ENCODE measurements at regions not wholly inside any gene's neighbourhood (a gene's known extent, or its start where the extent isn't known, plus 50 kb on each side); places are given as distances from the start of the nearest gene placed in this dataset.

GRCh38 chr6:45757443-45758130, 258.1 kb downstream of the CLIC5 start:
- Histone ChIP-seq H3K4me1 (ENCODE audit: control insufficient read depth, insufficient read depth, low read length) (no peaks in the 10 kb centered on the region), H3K4me3 (ENCODE audit: low read length) (no peak overlapping the region), H3K9ac (ENCODE audit: low read length) (no peak overlapping the region), H3K27me3 (ENCODE audit: control insufficient read depth, insufficient read depth, low read length) (no peaks in the 10 kb centered on the region), H3K36me3 (ENCODE audit: control insufficient read depth, insufficient read depth, low read length) (no peaks in the 10 kb centered on the region), H3K9me3 (ENCODE audit: control insufficient read depth, low read length) (no peaks in the 10 kb centered on the region)

GRCh38 chr6:45756606-45757005, 259.1 kb downstream of the CLIC5 start:
- no peaks in the 10 kb centered on the region for H3K9me3 ChIP-seq (ENCODE audit: control insufficient read depth, low read length)
- H3K36me3 ChIP-seq (ENCODE audit: control insufficient read depth, insufficient read depth, low read length) = no peaks in the 10 kb centered on the region
- H3K27me3 ChIP-seq (ENCODE audit: control insufficient read depth, insufficient read depth, low read length) = peaks cover 2% of the 10 kb centered on the region
- H3K4me3 ChIP-seq (ENCODE audit: low read length) = no peak overlapping the region
- H3K4me1 ChIP-seq (ENCODE audit: control insufficient read depth, insufficient read depth, low read length) = no peaks in the 10 kb centered on the region
- H3K9ac ChIP-seq (ENCODE audit: low read length) = no peak overlapping the region

- no peaks in the 10 kb centered on the region for H3K36me3 ChIP-seq (ENCODE audit: control insufficient read depth, insufficient read depth, low read length)
- H3K9ac ChIP-seq (ENCODE audit: low read length) = no peak overlapping the region
- no peaks in the 10 kb centered on the region for H3K9me3 ChIP-seq (ENCODE audit: control insufficient read depth, low read length)
Measured at GRCh38 chr6:45754432-45754831, 261.2 kb downstream of the CLIC5 start.

GRCh38 chr6:45746046-45746445, 269.6 kb downstream of the CLIC5 start:
- no peak overlapping the region for H3K4me3 ChIP-seq (ENCODE audit: low read length)
- no peak overlapping the region for H3K9ac ChIP-seq (ENCODE audit: low read length)
- peaks cover 12% of the 10 kb centered on the region for H3K4me1 ChIP-seq (ENCODE audit: control insufficient read depth, insufficient read depth, low read length)
- H3K27me3 ChIP-seq (ENCODE audit: control insufficient read depth, insufficient read depth, low read length) = peaks cover 2% of the 10 kb centered on the region
- H3K36me3 ChIP-seq (ENCODE audit: control insufficient read depth, insufficient read depth, low read length) = no peaks in the 10 kb centered on the region
- H3K9me3 ChIP-seq (ENCODE audit: control insufficient read depth, low read length) = no peaks in the 10 kb centered on the region

More at GRCh38 chr6:45754432-45754831, 261.2 kb downstream of the CLIC5 start:
- no peak overlapping the region for H3K4me3 ChIP-seq (ENCODE audit: low read length)
- H3K27me3 ChIP-seq (ENCODE audit: control insufficient read depth, insufficient read depth, low read length) = peaks cover 8% of the 10 kb centered on the region
- H3K4me1 ChIP-seq (ENCODE audit: control insufficient read depth, insufficient read depth, low read length) = no peaks in the 10 kb centered on the region

GRCh38 chr6:45743028-45743615, 272.5 kb downstream of the CLIC5 start:
- H3K9ac ChIP-seq (ENCODE audit: low read length) = no peak overlapping the region
- H3K4me1 ChIP-seq (ENCODE audit: control insufficient read depth, insufficient read depth, low read length) = peaks cover 12% of the 10 kb centered on the region
- H3K27me3 ChIP-seq (ENCODE audit: control insufficient read depth, insufficient read depth, low read length) = no peaks in the 10 kb centered on the region
- H3K4me3 ChIP-seq (ENCODE audit: low read length) = no peak overlapping the region
- H3K9me3 ChIP-seq (ENCODE audit: control insufficient read depth, low read length) = no peaks in the 10 kb centered on the region
- no peaks in the 10 kb centered on the region for H3K36me3 ChIP-seq (ENCODE audit: control insufficient read depth, insufficient read depth, low read length)

- no peaks in the 10 kb centered on the region for H3K27me3 ChIP-seq (ENCODE audit: control insufficient read depth, insufficient read depth, low read length)
- H3K4me1 ChIP-seq (ENCODE audit: control insufficient read depth, insufficient read depth, low read length) = peaks cover 12% of the 10 kb centered on the region
- no peaks in the 10 kb centered on the region for H3K36me3 ChIP-seq (ENCODE audit: control insufficient read depth, insufficient read depth, low read length)
- no peak overlapping the region for H3K9ac ChIP-seq (ENCODE audit: low read length)
- H3K9me3 ChIP-seq (ENCODE audit: control insufficient read depth, low read length) = no peaks in the 10 kb centered on the region
- no peak overlapping the region for H3K4me3 ChIP-seq (ENCODE audit: low read length)
Measured at GRCh38 chr6:45742591-45742990, 273.1 kb downstream of the CLIC5 start.

GRCh38 chr6:45741437-45742171, 274.1 kb downstream of the CLIC5 start:
- no peak overlapping the region for H3K4me3 ChIP-seq (ENCODE audit: low read length)
- H3K9me3 ChIP-seq (ENCODE audit: control insufficient read depth, low read length) = no peaks in the 10 kb centered on the region
- H3K27me3 ChIP-seq (ENCODE audit: control insufficient read depth, insufficient read depth, low read length) = no peaks in the 10 kb centered on the region
- no peaks in the 10 kb centered on the region for H3K36me3 ChIP-seq (ENCODE audit: control insufficient read depth, insufficient read depth, low read length)
- H3K4me1 ChIP-seq (ENCODE audit: control insufficient read depth, insufficient read depth, low read length) = peaks cover 12% of the 10 kb centered on the region
- H3K9ac ChIP-seq (ENCODE audit: low read length) = no peak overlapping the region

GRCh38 chr6:45739058-45739457, 276.6 kb downstream of the CLIC5 start:
- Histone ChIP-seq H3K4me3 (ENCODE audit: low read length) (no peak overlapping the region), H3K9me3 (ENCODE audit: control insufficient read depth, low read length) (no peaks in the 10 kb centered on the region), H3K4me1 (ENCODE audit: control insufficient read depth, insufficient read depth, low read length) (peaks cover 12% of the 10 kb centered on the region), H3K27me3 (ENCODE audit: control insufficient read depth, insufficient read depth, low read length) (no peaks in the 10 kb centered on the region), H3K9ac (ENCODE audit: low read length) (no peak overlapping the region), H3K36me3 (ENCODE audit: control insufficient read depth, insufficient read depth, low read length) (no peaks in the 10 kb centered on the region)

- Histone ChIP-seq H3K4me3 (ENCODE audit: low read length) (no peak overlapping the region), H3K9me3 (ENCODE audit: control insufficient read depth, low read length) (no peaks in the 10 kb centered on the region), H3K9ac (ENCODE audit: low read length) (no peak overlapping the region), H3K36me3 (ENCODE audit: control insufficient read depth, insufficient read depth, low read length) (no peaks in the 10 kb centered on the region), H3K4me1 (ENCODE audit: control insufficient read depth, insufficient read depth, low read length) (peaks cover 12% of the 10 kb centered on the region), H3K27me3 (ENCODE audit: control insufficient read depth, insufficient read depth, low read length) (no peaks in the 10 kb centered on the region)
Measured at GRCh38 chr6:45738057-45738455, 277.6 kb downstream of the CLIC5 start.

- Histone ChIP-seq H3K9me3 (ENCODE audit: control insufficient read depth, low read length) (no peaks in the 10 kb centered on the region), H3K36me3 (ENCODE audit: control insufficient read depth, insufficient read depth, low read length) (no peaks in the 10 kb centered on the region), H3K4me3 (ENCODE audit: low read length) (no peak overlapping the region), H3K4me1 (ENCODE audit: control insufficient read depth, insufficient read depth, low read length) (peaks cover 12% of the 10 kb centered on the region), H3K9ac (ENCODE audit: low read length) (no peak overlapping the region), H3K27me3 (ENCODE audit: control insufficient read depth, insufficient read depth, low read length) (no peaks in the 10 kb centered on the region)
Measured at GRCh38 chr6:45737331-45738056, 278.2 kb downstream of the CLIC5 start.

- Histone ChIP-seq H3K27me3 (ENCODE audit: control insufficient read depth, insufficient read depth, low read length) (no peaks in the 10 kb centered on the region), H3K4me3 (ENCODE audit: low read length) (no peak overlapping the region), H3K9me3 (ENCODE audit: control insufficient read depth, low read length) (no peaks in the 10 kb centered on the region), H3K9ac (ENCODE audit: low read length) (no peak overlapping the region), H3K36me3 (ENCODE audit: control insufficient read depth, insufficient read depth, low read length) (no peaks in the 10 kb centered on the region), H3K4me1 (ENCODE audit: control insufficient read depth, insufficient read depth, low read length) (peaks cover 1% of the 10 kb centered on the region)
Measured at GRCh38 chr6:45736134-45736533, 279.5 kb downstream of the CLIC5 start.

GRCh38 chr6:45732731-45733130, 282.9 kb downstream of the CLIC5 start:
- Histone ChIP-seq H3K9ac (ENCODE audit: low read length) (no peak overlapping the region), H3K27me3 (ENCODE audit: control insufficient read depth, insufficient read depth, low read length) (no peaks in the 10 kb centered on the region), H3K4me1 (ENCODE audit: control insufficient read depth, insufficient read depth, low read length) (no peaks in the 10 kb centered on the region), H3K9me3 (ENCODE audit: control insufficient read depth, low read length) (no peaks in the 10 kb centered on the region), H3K36me3 (ENCODE audit: control insufficient read depth, insufficient read depth, low read length) (no peaks in the 10 kb centered on the region), H3K4me3 (ENCODE audit: low read length) (no peak overlapping the region)
